A673 (cell line): ENCODE measurements at regions not wholly inside any gene's neighbourhood (a gene's known extent, or its start where the extent isn't known, plus 50 kb on each side); places are given as distances from the start of the nearest gene placed in this dataset.

Source experiments
- EZH2 ChIP-seq: fragments of 200-600 bp; sonication (generic); IDR thresholded peaks from 2 replicates; pipeline ENCODE4 v1.6.1; 2017; ENCODE audit warnings: borderline replicate concordance, low read depth, mild to moderate bottlenecking, mixed read lengths, antibody characterized with exemption, low read length; ENCODE audit not compliant: poor library complexity, severe bottlenecking
- TF ChIP-seq, protein P1 (sequence below): fragments of 300-800, 200-600 bp; sonication (generic); conservative IDR thresholded peaks from 2 replicates; pipeline ENCODE4 v1.5.1; 2017; ENCODE audit warnings: low read depth, mild to moderate bottlenecking, antibody characterized with exemption, low read length, moderate library complexity, mixed read lengths

DNA sequence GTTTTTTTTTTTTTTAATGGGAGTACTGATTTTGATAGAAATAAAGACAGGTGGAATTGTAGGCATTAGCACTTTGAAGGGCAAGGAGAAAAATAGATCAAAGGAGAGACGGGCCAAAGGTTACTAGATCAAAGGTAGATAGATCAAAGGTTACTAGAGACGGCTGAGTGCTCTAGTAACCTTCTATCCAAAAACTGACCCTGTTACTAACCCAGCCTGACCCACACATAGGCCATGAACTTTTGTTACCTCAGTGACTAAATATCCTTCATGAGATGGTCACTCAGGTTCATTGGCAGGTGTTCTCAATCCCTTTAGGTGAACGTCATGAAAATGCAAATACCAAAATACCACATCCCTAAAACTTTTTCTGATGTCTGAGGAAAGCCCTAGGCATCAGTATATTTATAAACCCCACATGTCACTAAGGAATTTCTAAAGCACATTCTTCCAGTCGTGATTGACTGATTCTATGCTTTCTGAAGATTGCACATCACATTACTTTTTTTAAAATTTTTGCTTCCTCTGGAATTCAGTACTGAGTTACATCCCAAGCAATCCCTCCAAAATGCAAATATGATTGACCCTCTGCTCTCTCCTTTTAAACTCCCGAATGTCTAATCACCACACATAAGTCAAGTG lies 772.7 kb downstream of the BRINP1 start:
- TF ChIP-seq, protein P1, sequence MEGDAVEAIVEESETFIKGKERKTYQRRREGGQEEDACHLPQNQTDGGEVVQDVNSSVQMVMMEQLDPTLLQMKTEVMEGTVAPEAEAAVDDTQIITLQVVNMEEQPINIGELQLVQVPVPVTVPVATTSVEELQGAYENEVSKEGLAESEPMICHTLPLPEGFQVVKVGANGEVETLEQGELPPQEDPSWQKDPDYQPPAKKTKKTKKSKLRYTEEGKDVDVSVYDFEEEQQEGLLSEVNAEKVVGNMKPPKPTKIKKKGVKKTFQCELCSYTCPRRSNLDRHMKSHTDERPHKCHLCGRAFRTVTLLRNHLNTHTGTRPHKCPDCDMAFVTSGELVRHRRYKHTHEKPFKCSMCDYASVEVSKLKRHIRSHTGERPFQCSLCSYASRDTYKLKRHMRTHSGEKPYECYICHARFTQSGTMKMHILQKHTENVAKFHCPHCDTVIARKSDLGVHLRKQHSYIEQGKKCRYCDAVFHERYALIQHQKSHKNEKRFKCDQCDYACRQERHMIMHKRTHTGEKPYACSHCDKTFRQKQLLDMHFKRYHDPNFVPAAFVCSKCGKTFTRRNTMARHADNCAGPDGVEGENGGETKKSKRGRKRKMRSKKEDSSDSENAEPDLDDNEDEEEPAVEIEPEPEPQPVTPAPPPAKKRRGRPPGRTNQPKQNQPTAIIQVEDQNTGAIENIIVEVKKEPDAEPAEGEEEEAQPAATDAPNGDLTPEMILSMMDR = no peak
- no peak for TF ChIP-seq EZH2
